HK-2 (cell line): ENCODE measurements at regions not wholly inside any gene's neighbourhood (a gene's known extent, or its start where the extent isn't known, plus 50 kb on each side); places are given as distances from the start of the nearest gene placed in this dataset.

ENCODE experiments used
- DNase-seq: peaks from one replicate; pipeline ENCODE4 v3.0.0-alpha.2; 2018; ENCODE audit not compliant: unreplicated experiment

- DNase-seq = no peak
Observed at GRCh38 chr22:47784367-47784983, 1022.0 kb downstream of the TBC1D22A start.

DNA sequence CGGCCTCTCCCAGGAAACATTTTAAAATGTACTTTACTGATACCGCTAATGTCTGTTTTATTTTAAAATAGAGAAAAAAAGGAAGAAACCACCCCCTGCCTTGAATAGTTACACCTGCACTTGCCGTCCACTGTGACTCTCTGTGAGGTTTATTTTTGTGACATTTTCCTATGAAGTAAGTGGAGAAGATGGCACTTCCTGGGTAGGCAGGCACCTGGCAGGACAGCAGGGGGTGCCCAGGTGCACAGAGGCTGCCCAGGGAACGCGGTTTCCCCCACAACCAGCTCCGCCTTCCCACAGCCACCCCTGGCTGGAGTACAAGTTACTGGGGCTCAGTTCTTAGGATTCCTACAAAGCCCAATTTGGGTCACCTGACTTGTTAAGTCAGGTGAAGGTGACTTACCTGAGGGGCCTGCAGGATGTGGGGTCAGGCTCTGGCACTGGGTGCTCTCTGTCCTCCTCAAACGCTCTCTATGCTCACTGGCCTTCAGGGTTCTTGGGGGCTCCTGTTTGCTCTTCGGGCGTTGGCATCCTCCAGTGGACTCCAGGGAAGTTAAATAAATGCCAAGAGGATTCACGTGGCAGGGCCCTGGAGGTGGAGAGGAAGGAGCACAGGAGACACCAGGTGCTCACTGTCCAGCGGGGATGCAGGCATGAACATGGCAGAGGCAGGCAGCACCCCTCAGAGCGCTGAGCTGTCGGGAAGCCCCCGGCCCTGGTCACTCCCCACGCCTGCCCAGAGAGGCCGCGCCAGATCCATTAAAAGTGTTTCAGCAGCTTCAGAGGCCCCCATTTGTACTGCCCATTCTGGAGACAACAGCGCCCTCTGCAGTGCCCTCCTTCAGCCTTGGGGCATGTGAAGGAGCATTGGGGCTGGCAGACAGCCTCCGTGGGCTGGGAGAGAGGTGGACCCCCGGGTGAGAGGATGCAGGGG is 1021.2 kb downstream of the TBC1D22A start:
- DNase-seq = no peak

- no peak for DNase-seq
Observed at GRCh38 chr22:47782328-47783075, 1020.1 kb downstream of the TBC1D22A start.

DNA sequence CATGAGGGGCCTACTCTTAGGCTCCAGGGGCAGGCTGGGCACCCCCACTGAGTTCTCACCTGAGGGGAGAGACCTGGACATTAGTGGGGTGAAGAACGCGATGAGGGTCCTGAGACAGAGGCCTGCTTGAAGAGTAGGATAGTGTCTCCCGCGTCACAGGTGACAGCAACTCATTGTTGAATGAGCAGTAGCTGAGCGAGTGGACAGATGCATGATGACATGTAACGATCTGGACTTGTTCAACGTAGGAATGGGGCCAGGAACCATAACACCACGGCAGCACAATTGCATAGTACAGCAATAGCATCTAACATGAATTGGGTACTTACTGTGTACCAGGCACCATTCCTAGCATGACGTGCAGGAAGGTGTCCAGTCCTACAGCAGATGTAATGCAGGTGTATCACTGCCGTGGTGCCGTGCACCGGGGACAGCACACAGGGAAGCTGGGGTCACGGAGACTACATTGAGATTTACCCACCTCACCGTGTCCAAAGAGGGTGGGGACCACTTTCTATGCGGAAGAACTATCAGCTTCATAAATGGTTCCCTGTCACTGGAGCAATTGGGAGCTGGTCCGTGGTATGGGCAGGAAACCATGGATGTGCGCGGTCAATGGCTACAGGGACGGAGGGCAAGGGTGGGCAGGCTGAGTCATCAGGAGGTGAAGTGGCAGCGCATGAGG is 1019.1 kb downstream of the TBC1D22A start:
- no peak for DNase-seq

GRCh38 chr22:47781024-47781423 is 1018.6 kb downstream of the TBC1D22A start:
- DNase-seq = no peak

- DNase-seq = no peak
Observed at GRCh38 chr22:47780281-47780875, 1017.9 kb downstream of the TBC1D22A start.

DNA sequence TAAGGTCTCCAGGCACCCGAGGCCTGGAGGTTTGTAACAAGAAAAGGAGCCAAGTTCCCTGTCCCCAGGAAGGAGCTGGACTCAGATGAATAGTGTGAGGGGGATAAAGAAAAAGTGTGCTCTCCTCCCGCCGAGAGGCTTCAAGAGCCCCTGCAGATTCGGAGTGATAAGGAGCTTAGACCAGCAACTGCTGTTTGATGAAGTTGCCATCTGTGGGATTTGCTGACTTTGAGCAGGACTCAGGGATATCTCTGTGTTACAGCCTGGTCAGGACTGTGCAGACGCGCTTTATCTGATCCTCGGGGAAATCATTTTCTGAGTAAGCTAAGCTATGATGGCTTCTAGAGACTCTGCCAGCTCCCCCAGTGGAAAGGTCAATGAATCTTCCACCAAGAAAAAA is 1017.0 kb downstream of the TBC1D22A start:
- DNase-seq = no peak

DNA sequence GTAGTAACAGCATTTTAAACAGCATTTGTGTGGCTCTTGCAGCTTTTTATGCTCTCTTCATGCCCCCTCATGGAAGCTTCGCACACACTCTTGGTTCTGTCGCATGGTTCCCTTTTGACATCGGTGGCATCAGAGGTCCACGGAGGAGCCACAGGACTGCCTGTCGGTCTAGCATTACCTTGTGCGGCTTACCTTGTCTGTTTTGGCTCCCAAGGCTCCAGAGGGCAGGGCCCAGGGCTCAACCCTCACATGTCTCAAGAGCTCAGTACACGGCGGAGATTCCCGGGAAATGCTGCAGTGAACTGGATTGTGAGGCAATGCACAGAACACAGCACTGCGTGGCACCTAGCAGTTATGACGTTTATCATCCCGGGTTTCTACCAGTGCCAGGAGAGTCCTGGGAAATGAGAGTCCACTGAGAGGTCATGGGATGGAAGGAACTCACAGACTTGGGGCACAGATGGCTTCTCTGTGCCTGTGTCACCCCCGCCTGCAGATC is 1015.8 kb downstream of the TBC1D22A start:
- DNase-seq = no peak

DNA sequence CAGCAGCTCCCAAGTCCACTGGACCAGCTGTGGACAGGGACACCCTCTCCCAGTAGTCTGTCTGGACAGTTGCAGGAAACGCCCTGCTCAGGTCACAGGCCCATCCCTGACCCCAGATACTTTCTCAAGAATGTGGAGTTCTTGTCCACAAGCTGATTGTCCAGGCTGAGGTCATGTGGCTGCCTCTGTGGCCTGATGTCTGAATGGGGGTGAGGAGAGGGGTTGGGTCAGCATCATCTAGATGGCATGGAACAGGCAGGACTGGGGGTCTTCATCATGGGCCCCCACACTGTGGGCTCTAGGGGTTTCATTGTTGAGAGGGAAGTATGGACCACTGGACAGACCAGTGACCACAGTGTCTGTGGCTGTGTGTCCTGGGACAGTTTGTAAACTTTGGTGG is 1015.0 kb downstream of the TBC1D22A start:
- DNase-seq = no peak

DNA sequence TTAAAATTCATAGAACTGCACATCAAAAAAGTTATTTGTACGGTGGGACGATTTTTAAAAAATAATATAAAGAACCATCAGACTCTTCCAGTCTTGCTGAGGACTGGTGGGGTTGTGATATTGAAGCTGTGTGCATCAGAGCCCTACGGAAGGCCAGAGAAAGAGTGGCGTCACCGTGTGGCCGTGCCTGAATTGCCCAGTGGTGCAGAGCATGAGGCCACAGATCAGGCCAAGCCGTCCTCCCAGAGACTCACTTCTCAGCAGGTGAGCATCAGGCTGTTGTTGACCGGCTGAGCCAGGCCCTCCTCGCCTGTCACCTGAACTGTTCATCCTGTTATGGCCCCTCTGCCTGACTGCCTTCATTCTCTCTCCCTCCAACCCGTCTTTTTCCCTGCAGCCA is 1013.9 kb downstream of the TBC1D22A start:
- DNase-seq = no peak

- DNase-seq = no peak
Observed at GRCh38 chr22:47775686-47776085, 1013.2 kb downstream of the TBC1D22A start.

DNA sequence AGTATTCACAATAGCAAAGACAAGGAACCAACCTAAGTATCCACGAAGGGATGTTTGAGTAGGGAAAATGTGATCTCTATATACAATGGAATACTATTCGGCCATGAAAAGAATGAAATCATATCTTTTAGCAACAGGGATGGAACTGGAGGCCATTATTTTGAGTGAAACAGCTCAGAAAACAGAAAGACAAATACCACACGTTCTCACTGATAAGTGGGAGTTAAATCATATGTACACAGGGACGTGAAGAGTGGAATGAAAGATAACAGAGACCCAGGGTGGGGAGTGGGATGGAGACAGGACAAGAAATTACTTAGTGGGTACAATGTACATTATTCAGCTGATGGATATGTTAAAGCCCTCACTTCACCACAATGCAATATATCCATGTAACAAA is 1012.7 kb downstream of the TBC1D22A start:
- DNase-seq = no peak

DNA sequence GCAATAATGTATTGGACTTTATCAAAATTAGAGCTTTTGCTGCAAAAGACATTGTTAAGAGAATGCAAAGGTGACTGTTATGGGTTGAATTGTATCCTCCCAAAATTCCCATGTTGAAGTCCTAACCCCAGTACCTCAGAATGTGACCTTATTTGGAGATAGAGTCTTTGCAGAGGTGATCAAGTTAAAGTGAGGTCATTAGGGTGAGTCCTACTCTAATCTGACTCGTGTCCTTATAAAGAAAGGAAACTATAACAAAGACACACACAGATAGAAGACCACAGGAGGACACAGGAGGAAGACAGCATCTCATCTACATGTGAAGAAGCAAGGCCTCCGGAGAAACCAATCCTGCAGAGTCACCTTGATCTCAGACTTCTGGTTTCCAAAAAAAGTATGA is 1011.2 kb downstream of the TBC1D22A start:
- no peak for DNase-seq

- no peak for DNase-seq
Observed at GRCh38 chr22:47772864-47773263, 1010.4 kb downstream of the TBC1D22A start.

GRCh38 chr22:47769652-47770051 is 1007.2 kb downstream of the TBC1D22A start:
- DNase-seq = no peak

- DNase-seq = no peak
Observed at GRCh38 chr22:47768027-47768426, 1005.6 kb downstream of the TBC1D22A start.

DNA sequence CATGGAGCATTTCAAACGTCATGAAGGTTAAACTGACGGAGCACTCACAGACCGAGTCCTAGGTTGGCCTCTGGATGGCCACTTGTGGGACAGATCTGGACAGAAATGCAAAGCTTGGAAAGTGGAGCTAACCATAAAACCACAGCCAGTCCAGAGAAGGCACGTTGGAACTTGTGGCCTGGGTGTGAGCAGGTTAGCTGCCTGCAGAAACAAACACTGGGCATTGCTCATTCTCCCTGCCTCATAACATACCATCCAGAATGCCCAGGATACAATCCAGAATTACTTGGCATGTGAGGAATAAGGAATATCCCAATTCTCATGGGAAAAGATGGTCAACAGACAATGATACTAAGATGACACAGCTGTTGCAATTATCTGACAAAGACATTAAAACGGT is 1005.0 kb downstream of the TBC1D22A start:
- no peak for DNase-seq

DNA sequence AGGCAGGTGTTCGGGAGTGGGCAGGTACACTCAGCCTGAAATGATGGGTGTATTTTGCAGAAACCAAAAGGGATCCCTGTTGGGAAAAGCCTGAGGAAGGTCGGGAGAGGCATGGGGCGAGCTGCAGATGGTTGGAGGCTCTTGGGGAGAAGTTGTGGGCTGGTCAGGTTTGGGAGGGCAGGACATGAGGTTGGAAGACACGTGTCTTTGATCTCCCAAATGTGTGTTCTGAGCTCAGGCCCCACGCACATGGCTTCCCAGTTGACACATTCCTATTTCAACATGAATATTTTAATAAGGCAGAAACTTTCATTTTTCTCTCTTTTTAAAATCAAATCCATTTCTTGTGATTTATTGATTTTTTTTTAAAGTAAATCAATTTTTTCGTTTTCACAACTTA is 1003.3 kb downstream of the TBC1D22A start:
- DNase-seq = no peak

DNA sequence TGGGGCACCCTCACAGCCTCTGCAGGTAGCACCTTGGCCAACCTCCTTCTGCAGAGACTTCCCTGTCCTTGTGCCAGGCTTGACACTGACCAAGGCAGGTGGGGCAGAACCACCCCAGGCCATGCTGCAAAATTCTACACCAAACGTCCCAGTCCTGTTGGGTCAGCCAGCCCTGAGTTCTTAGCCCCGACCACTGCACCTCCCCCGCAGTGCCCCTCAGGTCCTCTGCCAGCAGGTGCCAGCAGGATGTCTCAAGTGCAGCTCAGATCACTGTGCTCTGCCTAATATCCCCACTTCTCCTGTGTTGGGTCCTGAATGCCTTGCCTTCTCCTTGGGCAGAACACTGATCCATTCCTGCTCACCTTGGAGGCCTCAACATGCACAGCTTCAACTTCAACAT is 999.7 kb downstream of the TBC1D22A start:
- no peak for DNase-seq

DNA sequence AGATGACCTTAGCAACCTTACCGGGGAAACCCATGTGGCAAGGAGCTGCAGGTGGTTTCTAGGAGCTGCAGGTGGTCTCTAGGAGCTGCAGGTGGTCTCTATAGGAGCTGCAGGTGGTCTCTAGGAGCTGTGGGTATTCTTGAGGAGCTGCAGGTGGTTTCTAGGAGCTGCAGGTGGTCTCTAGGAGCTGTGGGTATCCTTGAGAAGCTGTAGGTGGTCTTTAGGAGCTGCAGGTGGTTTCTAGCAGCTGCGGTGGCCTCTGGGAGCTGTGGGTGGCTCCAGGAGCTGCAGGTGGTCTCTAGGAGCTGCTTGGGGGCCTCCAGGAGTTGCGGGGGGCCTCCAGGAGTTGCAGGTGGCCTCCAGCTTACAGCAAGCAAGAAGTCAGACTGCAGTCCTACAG is 997.5 kb downstream of the TBC1D22A start:
- DNase-seq = no peak

DNA sequence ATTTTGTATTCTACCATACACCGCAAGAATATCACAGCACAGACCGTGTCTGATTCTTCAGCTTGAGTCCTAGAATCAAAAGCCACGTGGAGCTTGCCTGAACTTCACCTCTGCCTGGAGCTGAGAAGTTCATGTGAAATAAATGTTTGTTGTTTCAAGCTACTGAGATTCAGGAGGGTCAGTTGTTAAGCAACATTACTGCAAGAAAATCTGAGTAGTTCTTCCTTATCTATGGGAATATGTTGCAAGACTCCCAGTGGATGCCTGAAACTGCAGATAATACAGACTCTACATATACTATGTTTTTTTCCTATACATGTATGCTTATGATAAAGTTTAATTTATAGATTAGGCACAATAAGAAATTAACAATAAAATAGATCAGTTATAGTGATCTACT is 995.3 kb downstream of the TBC1D22A start:
- no peak for DNase-seq
